ENCODE measurements at regions not wholly inside any gene's neighbourhood (a gene's known extent, or its start where the extent isn't known, plus 50 kb on each side); places are given as distances from the start of the nearest gene placed in this dataset.

GRCh38 chr2:207475546-207475945 is 54.2 kb upstream of the CREB1 start:
- DNase-seq, result peak in 13 of 56 donors; percentile 2 to 39 (median 8)

- no peak for DNase-seq
These were observed 51.9 kb upstream of the CREB1 start for GRCh38 chr2:207477896-207478295.

GRCh38 chr2:207478572-207478971 is 51.2 kb upstream of the CREB1 start:
- no peak for DNase-seq

GRCh38 chr2:207479198-207479785 is 50.5 kb upstream of the CREB1 start:
- DNase-seq, result no peak

Data from nucleus accumbens (tissue), 56 donors.